ENCODE measurements at regions not wholly inside any gene's neighbourhood (a gene's known extent, or its start where the extent isn't known, plus 50 kb on each side); places are given as distances from the start of the nearest gene placed in this dataset.

DNA sequence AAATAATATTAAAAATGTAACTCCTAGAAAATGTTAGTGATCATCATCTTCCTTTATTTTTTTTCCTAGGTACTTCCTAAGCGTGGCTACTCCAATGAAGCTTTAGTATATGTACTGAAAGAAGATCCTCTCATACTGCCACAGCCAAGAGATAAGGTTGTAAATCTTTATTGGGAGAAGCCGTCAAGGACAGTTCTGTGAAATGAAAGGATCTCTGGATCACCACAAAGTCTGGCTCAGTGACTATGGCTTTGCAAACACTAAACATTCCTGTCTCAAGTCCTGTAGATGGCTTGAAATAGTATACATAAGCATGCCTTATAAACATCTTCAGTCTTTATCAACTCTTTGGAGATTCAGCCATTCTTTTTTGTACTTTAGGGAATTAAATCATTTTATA, 61.2 kb upstream of the DPH5 start:
- DNase-seq (ENCODE audit: low read depth) = no peak

DNA sequence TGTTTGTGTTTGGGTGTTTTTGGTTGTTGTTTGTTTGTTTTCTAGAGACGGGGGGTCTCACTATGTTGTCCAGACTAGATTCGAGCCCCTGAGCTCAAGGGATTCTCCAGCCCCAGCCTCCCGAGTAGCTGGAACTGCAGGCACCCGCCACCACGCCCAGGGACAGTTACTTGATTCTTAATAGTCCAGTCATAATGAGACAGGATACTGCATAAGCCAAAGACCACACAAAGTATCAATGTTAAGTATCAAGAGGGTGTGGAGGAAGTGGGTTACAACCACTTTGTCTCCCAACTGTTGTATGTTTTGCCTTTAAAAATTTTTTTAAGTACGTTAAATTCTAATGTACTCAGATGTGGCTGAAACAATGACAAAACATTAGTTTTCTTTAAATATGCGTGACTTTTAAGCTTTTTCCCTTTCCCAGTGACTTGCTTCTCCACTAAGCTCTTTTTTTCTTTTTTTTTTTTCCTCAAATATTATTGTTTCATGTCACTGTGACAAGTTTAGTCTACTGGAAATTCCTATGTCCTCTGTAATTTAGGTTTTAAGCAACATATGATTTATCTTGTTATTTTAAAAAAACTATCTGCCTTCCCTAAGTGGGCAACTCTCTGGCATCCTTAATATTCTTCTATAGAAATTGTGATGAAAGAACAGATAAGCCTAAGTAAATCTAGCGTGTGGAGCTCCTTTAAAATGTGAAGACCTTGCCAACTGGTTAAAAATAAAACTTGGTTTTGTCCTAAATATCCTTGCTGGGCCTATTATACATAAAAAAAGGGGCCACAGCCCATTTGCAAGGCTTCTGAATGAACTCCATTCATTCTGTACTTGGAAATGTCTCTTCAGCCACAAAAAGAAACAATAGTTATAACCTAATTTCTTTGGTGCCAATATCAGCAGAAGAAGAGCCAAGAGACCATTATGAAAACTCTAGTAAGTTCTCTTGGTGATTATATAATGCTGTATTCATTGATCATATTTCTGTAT, 56.2 kb upstream of the DPH5 start:
- no peak for DNase-seq (ENCODE audit: low read depth)

DNA sequence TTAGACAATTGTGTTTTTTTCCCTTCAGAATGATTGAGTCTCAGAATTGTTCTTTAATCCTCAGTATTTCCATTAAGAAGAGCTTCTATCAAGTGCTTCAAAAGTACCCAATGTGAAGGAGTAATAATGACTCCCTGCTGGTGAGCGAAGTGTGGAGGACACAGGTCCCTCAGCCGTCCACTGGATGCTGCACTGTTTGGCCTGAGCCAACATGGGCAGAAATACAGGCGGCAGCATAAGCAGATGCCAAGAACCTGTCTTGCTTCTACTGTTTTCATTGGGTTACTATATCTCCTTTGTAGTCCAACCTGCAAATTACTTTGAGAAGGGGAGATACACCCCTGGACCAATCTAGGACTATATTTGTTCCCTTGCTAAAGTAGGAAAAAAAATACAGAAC, 55.3 kb upstream of the DPH5 start:
- DNase-seq (ENCODE audit: low read depth) = no peak

DNA sequence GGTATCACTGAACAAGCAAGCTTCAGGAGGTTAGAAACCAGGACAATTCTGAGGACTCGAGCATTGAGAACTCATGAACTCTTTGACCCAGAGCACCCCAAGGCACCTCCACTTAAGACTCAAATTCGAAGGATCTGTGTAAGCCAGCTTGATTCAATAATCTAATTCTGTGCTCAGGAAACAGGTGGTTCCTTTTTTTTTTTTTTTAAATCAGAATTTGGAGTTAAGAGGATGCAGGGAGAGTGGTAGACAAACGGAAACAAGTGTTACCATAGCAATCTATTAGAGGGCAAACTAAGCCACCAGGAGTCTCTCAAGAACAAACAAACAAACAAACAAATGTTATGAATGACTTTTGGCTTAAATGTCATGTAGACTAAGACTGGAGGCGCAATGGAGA, 53.8 kb upstream of the DPH5 start:
- no peak for DNase-seq (ENCODE audit: low read depth)

DNA sequence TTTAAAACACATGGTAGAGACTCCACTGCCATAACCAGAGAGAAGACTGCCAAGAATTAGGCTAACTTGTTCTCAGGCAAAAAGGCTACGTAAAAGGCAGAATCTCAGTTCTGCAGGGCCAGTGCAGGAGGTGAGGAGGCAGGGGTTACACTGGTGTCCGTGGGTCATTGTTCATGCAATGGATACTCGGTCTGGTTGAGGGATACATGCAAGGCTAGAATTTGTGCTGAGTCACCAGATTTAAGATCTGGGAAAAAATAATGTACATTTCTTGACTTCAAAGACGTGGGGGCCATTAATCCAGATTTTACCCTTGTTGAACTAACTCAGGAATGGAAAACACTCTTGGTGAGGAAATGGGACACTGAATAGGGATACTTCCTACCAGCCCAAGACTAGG, 52.3 kb upstream of the DPH5 start:
- DNase-seq (ENCODE audit: low read depth) = no peak

DNA sequence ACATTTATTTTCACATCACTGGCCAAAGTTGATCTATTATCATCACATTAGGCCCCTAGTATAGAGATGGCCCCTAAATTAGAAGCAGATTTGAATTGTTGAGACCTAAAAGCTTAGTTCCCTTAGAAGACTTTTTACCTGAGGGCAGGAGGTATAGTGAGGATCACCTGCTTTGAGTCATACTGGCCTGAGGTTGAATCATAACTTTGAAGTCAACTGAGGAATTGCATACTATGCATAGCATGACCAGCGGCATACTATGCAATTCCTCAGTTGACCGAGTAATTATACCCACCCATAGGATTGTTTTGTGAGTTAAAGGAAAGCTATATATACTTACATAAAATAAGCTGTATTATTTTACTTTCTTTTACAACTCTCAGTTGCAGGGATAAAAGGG, 50.3 kb upstream of the DPH5 start:
- no peak for DNase-seq (ENCODE audit: low read depth)

All from non-pigmented ciliary epithelial cell (primary cell).